Large intestine (tissue), 3 donors: ENCODE measurements at regions not wholly inside any gene's neighbourhood (a gene's known extent, or its start where the extent isn't known, plus 50 kb on each side); places are given as distances from the start of the nearest gene placed in this dataset.
A peak's percentile ranks its signal among the peaks of the same experiment; 100 is the strongest.

Experiments
- DNase-seq, 2 donors: peaks; one replicate each; pipeline versions ENCODE4 v3.0.0 to v3.0.0-alpha.2; 2013
- H3K27ac ChIP-seq: one replicate; pipeline ENCODE4 v1.5.1; 2013; ENCODE audit warnings: low read length
- H3K27me3 ChIP-seq: 2 replicates; pipeline ENCODE4 v1.6.1; 2013; ENCODE audit warnings: low read length; ENCODE audit not compliant: control insufficient read depth, insufficient read depth
- H3K36me3 ChIP-seq: 2 replicates; pipeline ENCODE4 v1.6.1; 2013; ENCODE audit warnings: low read length; ENCODE audit not compliant: control insufficient read depth, insufficient read depth
- H3K4me1 ChIP-seq: one replicate; pipeline ENCODE4 v1.6.1; 2013; ENCODE audit warnings: low read length; ENCODE audit not compliant: control insufficient read depth, insufficient read depth
- H3K4me3 ChIP-seq: one replicate; pipeline ENCODE4 v1.5.1; 2013; ENCODE audit warnings: low read length
- H3K9me3 ChIP-seq: one replicate; pipeline ENCODE4 v1.6.1; 2013; ENCODE audit warnings: mild to moderate bottlenecking, low read depth, low read length, moderate library complexity; ENCODE audit not compliant: control insufficient read depth
- WGBS: methylation state at CpG from one replicate; pipeline ENCODE4 v1.1.5; 2013; ENCODE audit warnings: low lambda C conversion rate; ENCODE audit not compliant: insufficient coverage; 5-methylcytosine and 5-hydroxymethylcytosine counted together

DNA sequence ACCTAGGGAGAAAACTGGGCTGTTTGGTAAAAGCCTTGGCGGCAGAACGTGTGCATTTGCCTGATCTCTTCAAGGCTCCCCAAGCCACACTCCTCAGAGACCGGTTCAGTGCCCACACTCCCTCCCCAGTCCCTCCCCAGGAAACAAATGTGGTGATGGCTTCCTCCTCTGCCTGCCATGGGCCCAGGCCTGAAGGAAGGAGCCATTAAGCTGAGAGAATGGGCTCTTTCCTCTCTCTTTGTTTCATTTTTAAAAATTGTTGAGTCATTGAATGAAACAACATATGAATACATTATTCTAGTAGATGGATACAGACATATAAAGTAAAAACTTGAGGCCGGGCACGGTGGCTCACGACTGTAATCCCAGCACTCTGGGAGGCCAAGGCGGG, 50.6 kb upstream of the YWHAQ start:
- no peaks in the 10 kb centered on the region for H3K27me3 ChIP-seq
- H3K36me3 ChIP-seq: no peaks in the 10 kb centered on the region
- DNase-seq: no peak
- WGBS: no CpG with 5 or more reads among the region's 7 CpGs
- H3K4me1 ChIP-seq: no peaks in the 10 kb centered on the region
- H3K9me3 ChIP-seq: no peaks in the 10 kb centered on the region
- H3K4me3 ChIP-seq: no peak overlapping the region
- no peak overlapping the region for H3K27ac ChIP-seq

DNA sequence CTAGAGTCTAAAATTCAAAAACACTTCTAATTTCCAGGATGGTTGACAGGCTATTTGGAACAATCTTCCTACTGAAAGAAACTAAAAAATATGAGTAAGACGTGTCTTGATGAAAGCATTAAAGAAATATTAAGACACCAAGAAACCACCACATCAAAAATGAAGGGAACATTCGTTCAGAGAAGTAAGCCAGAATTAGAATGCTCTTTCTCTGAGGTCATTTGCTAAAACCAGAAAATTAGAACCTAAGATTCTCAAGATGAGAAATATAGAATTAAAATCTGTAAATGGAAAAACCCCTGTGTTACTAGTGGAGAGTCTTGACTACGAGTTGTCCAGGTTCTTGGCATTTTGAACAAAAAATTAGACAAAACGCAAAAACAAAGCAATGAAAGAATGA, 54.8 kb upstream of the YWHAQ start:
- WGBS: 91% methylated on average over 4 of the region's 4 CpGs
- H3K4me1 ChIP-seq: no peaks in the 10 kb centered on the region
- no peaks in the 10 kb centered on the region for H3K36me3 ChIP-seq
- no peaks in the 10 kb centered on the region for H3K9me3 ChIP-seq
- H3K27ac ChIP-seq: no peak overlapping the region
- H3K4me3 ChIP-seq: no peak overlapping the region
- H3K27me3 ChIP-seq: no peaks in the 10 kb centered on the region
- no peak for DNase-seq

DNA sequence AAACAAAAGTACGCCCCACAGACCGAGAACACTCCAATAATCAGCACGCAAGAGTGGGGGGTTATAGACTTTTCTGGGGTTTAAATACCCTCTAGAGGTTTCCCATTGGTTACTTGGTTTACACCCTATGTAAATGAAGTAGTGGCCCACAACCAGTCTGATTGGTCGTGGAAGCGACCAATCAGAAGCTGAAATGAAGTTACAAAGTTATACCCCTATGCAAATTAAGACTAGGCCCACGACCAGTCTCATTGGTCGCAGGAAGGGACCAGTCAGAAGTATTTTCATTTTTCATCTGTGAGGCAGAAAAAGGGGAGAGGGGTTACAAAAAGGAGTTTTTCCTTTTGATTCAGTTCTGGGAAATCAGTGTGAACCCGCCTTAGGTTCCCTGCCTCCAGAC, 55.3 kb upstream of the YWHAQ start:
- no peaks in the 10 kb centered on the region for H3K27me3 ChIP-seq
- no peak overlapping the region for H3K4me3 ChIP-seq
- no peaks in the 10 kb centered on the region for H3K4me1 ChIP-seq
- no peak for DNase-seq
- no CpG with 5 or more reads among the region's 8 CpGs for WGBS
- H3K27ac ChIP-seq: no peak overlapping the region
- no peaks in the 10 kb centered on the region for H3K9me3 ChIP-seq
- H3K36me3 ChIP-seq: no peaks in the 10 kb centered on the region

DNA sequence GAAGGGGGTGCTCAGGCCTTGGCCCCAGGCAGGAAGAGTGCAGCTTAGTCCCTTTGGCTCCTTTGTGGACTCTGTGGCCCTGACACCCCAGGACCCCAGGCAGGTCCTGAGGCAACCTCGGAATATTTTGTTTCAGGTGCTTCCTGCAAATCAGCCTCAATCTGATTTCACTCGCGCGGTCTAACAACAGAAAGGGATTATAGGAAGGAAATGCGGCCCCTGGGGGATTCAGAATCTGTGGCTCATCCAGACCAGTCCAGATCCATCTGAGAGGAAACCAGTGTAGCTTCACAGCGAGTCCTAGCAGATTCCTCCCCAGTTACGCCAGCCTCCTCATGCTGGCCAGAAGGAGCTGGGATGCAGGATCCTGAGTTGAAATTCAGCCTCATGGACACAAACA, 59.5 kb upstream of the YWHAQ start:
- no peak overlapping the region for H3K27ac ChIP-seq
- no peaks in the 10 kb centered on the region for H3K36me3 ChIP-seq
- H3K4me1 ChIP-seq: peaks cover 3% of the 10 kb centered on the region
- DNase-seq: no peak
- H3K27me3 ChIP-seq: no peaks in the 10 kb centered on the region
- no peaks in the 10 kb centered on the region for H3K9me3 ChIP-seq
- 100% methylated on average over 1 of the region's 7 CpGs for WGBS
- no peak overlapping the region for H3K4me3 ChIP-seq

DNA sequence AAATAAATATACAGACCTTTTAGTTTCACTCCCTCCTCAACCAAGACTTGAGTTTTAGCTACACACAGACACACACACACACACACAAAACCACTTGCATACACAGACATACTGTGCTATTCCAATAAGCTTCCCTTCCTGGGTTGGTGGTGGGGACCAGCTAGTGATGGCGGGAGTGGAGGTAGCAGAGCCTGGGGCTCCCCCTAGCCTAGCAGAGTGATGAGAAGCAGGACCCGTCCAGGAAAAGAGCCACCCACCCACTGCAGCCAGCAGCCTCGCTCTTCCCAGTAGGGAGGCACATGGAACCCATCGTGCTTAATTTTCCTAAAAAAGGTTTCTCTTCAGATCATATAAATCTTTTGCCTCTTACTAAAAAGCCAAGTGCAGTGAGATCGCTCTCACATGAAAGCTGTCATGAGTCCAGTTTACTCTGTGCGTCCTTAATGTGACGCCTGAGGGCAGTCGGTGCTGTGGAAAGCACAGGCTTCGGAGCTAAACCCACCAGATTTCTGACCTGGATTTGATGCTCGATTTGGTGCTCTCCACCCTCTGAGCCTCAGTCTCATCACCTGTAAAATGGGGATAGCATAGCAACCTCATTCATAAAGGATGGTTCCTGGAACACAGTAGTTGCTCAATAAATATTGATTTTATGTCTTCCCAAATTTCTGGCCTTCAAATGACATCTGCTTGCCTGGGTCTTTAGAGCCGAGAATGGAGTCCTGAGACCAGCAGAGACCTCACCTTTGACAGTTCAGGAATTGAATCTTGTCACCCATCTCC, 60.1 kb upstream of the YWHAQ start:
- peaks cover 6% of the 10 kb centered on the region for H3K4me1 ChIP-seq
- no peak for DNase-seq
- H3K27me3 ChIP-seq: no peaks in the 10 kb centered on the region
- no peaks in the 10 kb centered on the region for H3K9me3 ChIP-seq
- no peaks in the 10 kb centered on the region for H3K36me3 ChIP-seq
- H3K4me3 ChIP-seq: no peak overlapping the region
- WGBS: 94% methylated on average over 3 of the region's 11 CpGs
- H3K27ac ChIP-seq: no peak overlapping the region

DNA sequence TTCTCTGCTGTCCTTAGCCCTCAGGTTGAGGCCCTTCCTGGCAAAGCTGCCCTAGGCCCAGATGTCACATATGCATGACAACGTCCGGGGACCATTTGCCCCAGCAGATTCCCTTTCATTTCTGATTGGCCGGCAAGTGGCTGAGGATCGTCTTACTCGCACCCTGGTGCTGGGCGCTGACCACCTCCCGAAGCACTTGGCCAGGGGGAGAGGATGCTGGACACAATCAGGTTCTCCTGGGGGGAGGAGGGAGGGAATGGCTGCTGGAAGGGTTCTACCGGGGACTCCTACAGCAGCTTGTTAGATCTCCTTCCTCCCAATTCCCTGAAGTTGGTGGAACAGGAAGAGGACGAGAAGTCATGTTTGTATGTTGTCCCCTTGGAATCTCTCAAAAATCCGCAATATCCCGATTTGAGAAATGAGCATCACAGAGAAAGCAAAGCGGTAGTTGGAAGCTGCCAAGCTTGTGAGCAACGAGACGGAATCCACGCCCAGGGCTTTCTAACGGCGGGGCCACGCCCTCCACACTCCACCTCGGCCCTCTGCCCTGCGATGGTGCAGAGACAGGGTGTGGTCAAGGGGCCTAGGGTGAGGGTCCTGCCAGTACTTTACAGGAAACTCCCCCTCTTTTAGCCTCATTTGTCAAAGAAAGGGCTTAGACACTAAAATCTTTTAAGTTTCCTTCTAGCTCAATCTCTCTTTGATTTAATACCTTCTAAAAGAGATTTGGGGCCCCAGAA, 61.8 kb upstream of the YWHAQ start:
- DNase-seq: no peak
- H3K27me3 ChIP-seq: no peaks in the 10 kb centered on the region
- H3K27ac ChIP-seq: no peak overlapping the region
- no peak overlapping the region for H3K4me3 ChIP-seq
- no peaks in the 10 kb centered on the region for H3K9me3 ChIP-seq
- no peaks in the 10 kb centered on the region for H3K36me3 ChIP-seq
- H3K4me1 ChIP-seq: peaks cover 21% of the 10 kb centered on the region
- WGBS: 60% methylated on average over 1 of the region's 20 CpGs

DNA sequence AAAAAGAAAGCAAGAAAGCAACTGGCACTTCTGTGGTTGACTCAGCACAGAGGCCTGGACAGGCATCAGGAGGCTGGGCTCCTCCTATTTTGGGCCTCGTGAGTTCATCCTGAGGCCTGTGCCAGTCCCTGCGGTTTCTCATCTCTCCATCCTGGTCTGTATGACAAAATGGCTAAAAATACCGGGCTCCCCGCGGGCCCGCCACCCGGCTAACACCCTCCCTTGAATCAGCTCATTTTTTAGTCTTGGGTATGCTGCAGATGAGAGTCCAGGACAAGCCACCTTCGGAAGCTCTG, 62.3 kb upstream of the YWHAQ start:
- Histone ChIP-seq H3K36me3 (no peaks in the 10 kb centered on the region), H3K27me3 (no peaks in the 10 kb centered on the region), H3K27ac (no peak overlapping the region), H3K4me1 (peaks cover 26% of the 10 kb centered on the region), H3K9me3 (no peaks in the 10 kb centered on the region), H3K4me3 (no peak overlapping the region)
- DNase-seq: no peak
- no CpG with 5 or more reads among the region's 8 CpGs for WGBS

DNA sequence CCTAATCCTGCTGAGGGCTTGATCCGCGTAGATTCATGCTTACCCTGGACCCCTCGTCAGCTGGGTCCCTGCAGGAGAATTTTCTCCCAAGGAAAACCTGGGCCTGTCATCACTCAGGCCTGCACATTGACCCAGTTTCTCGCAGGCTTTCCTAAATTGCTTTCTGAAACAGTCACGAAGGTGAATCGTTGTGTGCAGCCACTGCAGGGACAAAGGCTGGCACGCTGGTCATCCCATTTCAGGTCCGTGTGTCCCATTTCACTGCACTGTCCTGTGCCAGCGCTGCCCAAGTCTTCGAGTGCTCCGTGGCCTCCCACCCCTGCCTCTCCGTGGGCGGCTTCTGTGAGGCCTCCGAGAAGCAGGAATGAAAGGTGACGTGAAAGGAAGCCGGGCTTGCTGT, 62.8 kb upstream of the YWHAQ start:
- Histone ChIP-seq H3K27me3 (no peaks in the 10 kb centered on the region), H3K4me3 (no peak overlapping the region), H3K27ac (no peak overlapping the region), H3K9me3 (no peaks in the 10 kb centered on the region), H3K4me1 (peaks cover 30% of the 10 kb centered on the region), H3K36me3 (no peaks in the 10 kb centered on the region)
- DNase-seq: no peak
- WGBS: no CpG with 5 or more reads among the region's 16 CpGs

DNA sequence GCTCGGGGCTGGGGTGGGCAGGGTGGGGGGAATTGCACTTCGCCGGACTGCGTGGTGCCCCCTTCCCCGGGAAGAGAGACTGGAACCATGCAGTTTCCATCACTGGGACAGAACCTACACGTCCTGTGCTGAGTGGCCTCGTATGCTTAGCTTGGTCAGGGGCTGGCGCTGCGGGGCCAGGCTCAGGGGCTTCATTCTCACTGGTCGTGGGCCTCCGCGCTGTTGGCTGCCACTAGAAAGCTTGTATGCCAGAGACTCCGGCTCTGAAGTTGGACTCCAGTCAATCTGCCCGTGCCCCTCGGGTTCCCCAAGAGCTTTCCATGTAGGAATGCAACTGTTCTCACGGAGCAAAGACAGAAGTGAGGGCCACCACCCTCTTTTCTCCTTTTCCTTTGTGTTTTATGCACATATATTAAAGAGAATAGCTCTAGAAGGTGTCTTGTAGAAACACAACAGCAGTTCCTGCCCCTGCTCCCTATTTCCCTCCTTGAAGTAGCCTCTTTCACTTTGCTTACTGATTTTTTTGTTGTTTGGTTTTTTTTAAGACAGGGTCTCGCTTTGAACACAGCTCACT, 64.0 kb upstream of the YWHAQ start:
- Histone ChIP-seq H3K4me3 (no peak overlapping the region), H3K36me3 (no peaks in the 10 kb centered on the region), H3K27ac (no peak overlapping the region), H3K9me3 (no peaks in the 10 kb centered on the region), H3K4me1 (peaks cover 30% of the 10 kb centered on the region), H3K27me3 (no peaks in the 10 kb centered on the region)
- WGBS: no CpG with 5 or more reads among the region's 17 CpGs
- DNase-seq: no peak

DNA sequence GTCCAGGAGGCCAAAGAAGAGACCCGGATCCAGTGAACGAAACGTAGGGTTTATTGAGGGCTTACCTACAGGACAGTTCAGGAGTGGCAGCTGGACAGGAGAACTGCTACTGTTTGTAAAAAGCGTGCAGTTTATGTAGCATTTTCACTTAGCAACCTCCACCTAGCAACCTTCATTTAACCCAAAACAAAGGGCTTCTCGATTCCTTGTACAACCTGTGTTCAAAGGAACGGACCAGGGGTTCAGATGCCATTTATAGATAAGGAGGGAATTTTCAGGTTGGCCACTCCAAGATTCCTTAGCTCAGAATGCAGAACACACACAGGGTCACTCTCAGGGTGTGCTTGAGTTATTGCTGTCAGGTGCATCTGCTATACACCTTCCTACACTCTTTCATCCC, 65.1 kb upstream of the YWHAQ start:
- H3K4me1 ChIP-seq: peaks cover 30% of the 10 kb centered on the region

More for the DNA sequence above, 65.1 kb upstream of the YWHAQ start:
- Histone ChIP-seq H3K27me3 (no peaks in the 10 kb centered on the region), H3K36me3 (no peaks in the 10 kb centered on the region), H3K9me3 (no peaks in the 10 kb centered on the region), H3K27ac (peak overlapping the region; percentile 75), H3K4me3 (no peak overlapping the region)
- DNase-seq: peak; percentile 40 to 69
- no CpG with 5 or more reads among the region's 6 CpGs for WGBS
